ENCODE measurements at regions not wholly inside any gene's neighbourhood (a gene's known extent, or its start where the extent isn't known, plus 50 kb on each side); places are given as distances from the start of the nearest gene placed in this dataset.

GRCh38 chr7:106418094-106418493, 133.3 kb upstream of the NAMPT start:
- no peak for DNase-seq

GRCh38 chr7:106417273-106417902, 132.6 kb upstream of the NAMPT start:
- no peak for DNase-seq

- DNase-seq, result no peak
Measured at GRCh38 chr7:106416430-106416829, 131.6 kb upstream of the NAMPT start.

- no peak for DNase-seq
Measured at GRCh38 chr7:106415433-106415832, 130.7 kb upstream of the NAMPT start.

- no peak for DNase-seq
Measured at GRCh38 chr7:106413446-106413845, 128.7 kb upstream of the NAMPT start.

GRCh38 chr7:106405697-106406141, 120.9 kb upstream of the NAMPT start:
- no peak for DNase-seq

- DNase-seq, result no peak
Measured at GRCh38 chr7:106402898-106403297, 118.1 kb upstream of the NAMPT start.

GRCh38 chr7:106400923-106401322, 116.1 kb upstream of the NAMPT start:
- DNase-seq, result no peak

- no peak for DNase-seq
Measured at GRCh38 chr7:106398786-106399185, 114.0 kb upstream of the NAMPT start.

- no peak for DNase-seq
Measured at GRCh38 chr7:106397994-106398393, 113.2 kb upstream of the NAMPT start.

- DNase-seq, result no peak
Measured at GRCh38 chr7:106394526-106394925, 109.7 kb upstream of the NAMPT start.

GRCh38 chr7:106393564-106394251, 108.9 kb upstream of the NAMPT start:
- no peak for DNase-seq

GRCh38 chr7:106392590-106392989, 107.8 kb upstream of the NAMPT start:
- DNase-seq, result no peak

- DNase-seq, result no peak
Measured at GRCh38 chr7:106392144-106392543, 107.4 kb upstream of the NAMPT start.

GRCh38 chr7:106386958-106387357, 102.2 kb upstream of the NAMPT start:
- DNase-seq, result no peak

- no peak for DNase-seq
Measured at GRCh38 chr7:106384373-106384772, 99.6 kb upstream of the NAMPT start.

- no peak for DNase-seq
Measured at GRCh38 chr7:106382929-106383328, 98.1 kb upstream of the NAMPT start.

GRCh38 chr7:106382129-106382528, 97.3 kb upstream of the NAMPT start:
- no peak for DNase-seq

GRCh38 chr7:106381252-106381651, 96.5 kb upstream of the NAMPT start:
- no peak for DNase-seq

GRCh38 chr7:106377847-106378361, 93.1 kb upstream of the NAMPT start:
- no peak for DNase-seq

- no peak for DNase-seq
Measured at GRCh38 chr7:106376026-106376799, 91.4 kb upstream of the NAMPT start.

GRCh38 chr7:106375499-106375898, 90.7 kb upstream of the NAMPT start:
- no peak for DNase-seq

GRCh38 chr7:106374437-106374836, 89.7 kb upstream of the NAMPT start:
- DNase-seq, result no peak
